ENCODE measurements at regions not wholly inside any gene's neighbourhood (a gene's known extent, or its start where the extent isn't known, plus 50 kb on each side); places are given as distances from the start of the nearest gene placed in this dataset.

DNA sequence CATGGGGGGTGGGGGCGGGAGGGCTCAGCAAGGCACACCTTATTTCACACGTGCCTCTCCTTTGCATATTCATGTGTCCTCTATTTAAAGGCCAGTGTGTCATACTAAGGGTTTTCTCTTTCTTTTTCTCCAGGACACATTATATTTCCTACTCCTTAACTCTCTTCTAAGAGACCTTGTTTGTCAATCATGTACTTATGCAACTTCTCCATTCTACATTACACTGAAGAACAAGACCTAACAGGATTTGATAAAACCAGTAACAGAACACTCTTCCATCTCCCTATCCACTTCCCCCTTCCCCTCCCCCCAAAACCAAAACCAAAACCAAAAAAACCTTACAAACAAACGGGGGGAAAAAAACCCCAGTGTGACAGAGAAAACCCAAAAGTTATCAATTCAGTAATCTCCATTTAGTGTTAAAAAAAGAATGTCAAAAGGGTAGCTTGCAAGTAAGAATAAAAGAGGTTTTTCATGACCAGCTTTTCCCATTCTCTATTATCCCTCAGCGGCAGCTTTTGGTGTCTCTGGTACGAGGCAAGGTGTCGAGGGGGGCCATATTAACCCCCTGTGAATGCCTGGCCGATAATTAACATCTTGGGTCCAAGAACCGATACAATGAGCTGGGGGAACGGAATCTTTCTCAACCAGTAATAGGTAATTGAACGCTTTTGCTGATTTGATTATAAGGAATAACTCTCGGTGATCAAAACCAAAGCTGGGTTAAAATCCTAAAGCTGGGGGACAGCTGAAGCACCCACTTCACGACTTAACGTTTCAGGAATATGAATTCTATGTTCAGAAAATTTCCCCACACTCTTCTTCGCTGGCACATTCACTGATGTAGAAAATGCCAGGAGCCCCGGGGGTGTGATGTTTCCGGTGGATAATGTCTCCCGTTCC is 191.0 kb upstream of the TCF4 start:
- DNase-seq (ENCODE audit: low spot score): peak; percentile 31

DNA sequence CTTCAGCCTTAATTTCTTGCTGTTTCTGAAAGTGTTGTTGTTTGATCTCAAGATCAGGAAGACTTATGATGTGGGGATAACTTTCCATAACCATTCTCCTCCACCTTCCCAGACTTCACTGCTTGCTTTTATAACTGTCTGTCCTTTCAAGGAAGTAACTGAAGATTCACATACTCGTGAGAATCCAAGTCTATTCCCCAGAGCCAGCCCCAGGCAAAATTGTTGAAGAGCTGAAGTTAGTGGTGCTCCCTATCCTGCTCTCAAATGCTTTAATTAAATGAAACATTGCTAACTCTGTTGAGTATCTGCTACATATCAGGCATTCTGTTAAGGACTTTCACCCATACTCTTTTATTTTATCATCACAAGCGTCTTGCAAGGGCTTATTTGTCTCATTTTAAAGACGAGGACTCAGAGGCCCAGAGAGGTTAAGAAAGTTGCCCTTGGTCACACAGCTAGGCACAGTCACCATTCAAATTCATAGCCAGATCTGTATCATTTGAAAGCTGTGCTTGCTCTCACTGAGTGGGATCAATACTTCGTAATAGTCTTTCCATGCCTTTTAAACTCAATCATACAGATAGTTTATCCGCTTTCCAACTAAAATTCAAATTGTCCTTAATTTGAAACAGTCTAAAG is 189.8 kb upstream of the TCF4 start:
- no peak for DNase-seq (ENCODE audit: low spot score)

DNA sequence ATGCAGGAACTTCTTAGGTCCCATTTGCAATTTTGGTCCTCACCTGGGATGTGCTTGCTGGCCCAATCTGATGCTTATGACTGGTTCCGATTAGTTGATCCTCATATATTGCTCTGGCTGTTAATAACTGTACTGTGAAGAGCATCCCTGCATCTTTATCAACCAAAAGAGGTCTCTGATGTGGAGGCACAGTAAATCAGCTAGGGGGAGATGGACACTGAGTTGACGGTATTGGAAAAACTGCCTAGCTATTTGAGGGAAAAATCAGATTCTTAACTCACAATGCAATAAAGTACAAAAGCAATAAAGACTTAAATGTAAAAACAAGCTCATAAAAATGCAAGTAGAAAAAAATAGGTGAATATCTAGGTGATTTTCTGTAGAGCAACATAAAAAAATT is 188.0 kb upstream of the TCF4 start:
- DNase-seq (ENCODE audit: low spot score): no peak

DNA sequence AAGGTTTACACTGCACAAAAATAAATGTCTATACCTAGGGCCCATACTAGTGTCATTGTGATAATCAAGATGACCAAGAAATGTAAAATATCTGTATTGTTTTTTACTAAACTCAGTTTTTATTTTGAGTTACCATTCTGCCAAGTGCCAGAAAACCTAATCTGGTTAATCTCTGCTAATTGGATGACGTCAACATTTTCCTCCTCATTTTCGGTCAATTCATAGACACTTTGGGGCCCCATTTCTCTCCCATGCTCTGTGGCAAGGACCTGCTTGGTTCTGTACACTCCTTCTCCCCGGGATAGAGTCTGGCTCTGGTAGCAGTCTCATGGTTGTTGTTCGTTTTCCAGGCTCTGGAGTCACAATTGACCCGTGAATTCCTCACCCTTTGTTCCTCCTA is 186.5 kb upstream of the TCF4 start:
- DNase-seq (ENCODE audit: low spot score): no peak

DNA sequence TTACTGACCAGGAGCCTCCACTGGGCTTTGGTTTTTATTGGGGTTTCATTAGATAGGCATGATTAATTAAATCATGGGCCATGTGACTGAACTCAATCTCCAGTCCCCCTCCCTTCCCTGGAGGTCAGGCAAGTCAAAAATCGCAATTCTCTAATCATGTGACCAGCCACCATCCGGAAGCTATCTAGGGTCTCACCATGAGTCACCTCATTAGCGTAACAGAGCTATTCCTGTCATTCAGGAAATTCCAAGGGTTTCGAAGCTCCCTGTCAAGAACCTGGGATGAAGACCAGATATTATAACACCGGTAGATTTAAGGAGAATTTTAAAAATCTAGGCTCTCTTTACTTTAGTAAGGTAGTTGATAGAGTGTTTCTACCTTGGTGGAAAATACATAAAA is 180.3 kb upstream of the TCF4 start:
- DNase-seq (ENCODE audit: low spot score): no peak

DNA sequence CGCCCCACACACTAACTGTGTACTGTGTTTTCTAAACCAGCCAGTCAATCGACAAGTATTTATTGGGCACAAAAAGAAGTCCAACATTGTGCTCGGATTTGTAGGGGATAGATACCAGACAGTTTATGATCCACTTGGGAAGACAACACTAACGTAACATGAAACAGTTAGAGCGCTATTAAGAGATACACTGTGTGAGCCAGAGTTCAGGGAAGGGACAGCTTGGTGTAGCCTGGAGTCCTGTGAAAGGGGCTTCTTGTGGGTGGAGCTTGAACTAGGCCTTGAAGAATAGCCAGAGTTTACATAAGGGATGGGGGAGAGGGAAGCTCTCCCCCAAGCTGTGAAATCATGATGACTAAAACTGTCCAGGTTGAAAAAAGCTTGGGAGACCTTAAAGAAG is 176.4 kb upstream of the TCF4 start:
- DNase-seq (ENCODE audit: low spot score): no peak

DNA sequence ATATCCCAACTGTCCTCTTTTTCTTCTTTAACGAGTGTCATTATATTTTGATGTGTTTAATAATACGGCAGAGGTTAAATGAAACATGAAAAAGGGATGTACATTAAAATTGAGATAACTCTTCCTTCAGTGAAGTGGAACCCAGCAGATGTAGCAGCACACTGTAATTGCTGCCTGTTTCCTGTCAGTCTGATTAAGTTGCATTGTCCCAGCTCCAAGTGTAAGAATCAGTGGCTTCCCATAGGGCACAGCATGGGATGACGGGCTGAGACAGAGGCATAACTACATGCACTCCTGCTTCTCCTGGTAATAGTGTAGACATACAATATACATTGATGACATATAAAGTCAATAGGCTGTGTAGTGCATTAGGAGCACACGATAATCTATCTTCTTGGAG is 175.8 kb upstream of the TCF4 start:
- DNase-seq (ENCODE audit: low spot score): no peak

DNA sequence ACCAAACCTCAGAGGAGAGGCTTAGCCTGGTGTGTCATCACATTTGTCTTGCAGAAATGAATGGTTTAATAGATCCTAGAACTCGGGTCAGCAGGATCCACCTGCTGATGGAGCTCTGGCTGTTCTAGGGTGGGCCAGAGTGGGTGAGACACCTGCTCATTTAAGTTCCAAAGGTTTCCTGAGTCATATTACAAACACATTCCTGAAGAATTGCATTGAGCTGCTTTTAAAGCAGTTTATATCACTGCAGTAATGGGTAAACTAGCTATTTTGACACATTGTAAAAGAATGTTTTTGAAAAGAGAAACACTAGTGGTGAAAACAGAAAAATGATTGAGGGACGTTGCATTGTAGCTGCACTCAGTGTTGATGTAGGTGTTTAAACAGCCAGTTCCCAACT is 175.3 kb upstream of the TCF4 start:
- peak; percentile 21 for DNase-seq (ENCODE audit: low spot score)

DNA sequence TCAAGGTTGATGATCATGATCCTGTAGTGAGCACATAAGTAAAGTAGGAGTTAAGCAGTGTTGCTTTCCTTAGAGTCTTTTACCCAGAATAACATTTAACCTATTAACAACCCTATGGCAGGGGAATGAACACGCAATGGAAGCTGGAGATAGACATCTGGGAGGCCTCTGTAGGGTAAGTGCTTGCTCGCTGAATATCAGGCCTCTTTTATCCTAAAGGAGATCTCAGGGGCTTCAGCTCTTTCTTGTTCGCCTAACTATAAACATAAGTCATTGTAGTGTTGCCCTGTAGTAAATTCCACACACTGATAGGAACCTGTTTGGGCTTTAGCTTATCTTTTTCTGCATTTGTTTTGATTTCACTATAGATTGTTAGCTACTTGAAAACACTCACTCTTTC is 174.4 kb upstream of the TCF4 start:
- DNase-seq (ENCODE audit: low spot score): no peak

DNA sequence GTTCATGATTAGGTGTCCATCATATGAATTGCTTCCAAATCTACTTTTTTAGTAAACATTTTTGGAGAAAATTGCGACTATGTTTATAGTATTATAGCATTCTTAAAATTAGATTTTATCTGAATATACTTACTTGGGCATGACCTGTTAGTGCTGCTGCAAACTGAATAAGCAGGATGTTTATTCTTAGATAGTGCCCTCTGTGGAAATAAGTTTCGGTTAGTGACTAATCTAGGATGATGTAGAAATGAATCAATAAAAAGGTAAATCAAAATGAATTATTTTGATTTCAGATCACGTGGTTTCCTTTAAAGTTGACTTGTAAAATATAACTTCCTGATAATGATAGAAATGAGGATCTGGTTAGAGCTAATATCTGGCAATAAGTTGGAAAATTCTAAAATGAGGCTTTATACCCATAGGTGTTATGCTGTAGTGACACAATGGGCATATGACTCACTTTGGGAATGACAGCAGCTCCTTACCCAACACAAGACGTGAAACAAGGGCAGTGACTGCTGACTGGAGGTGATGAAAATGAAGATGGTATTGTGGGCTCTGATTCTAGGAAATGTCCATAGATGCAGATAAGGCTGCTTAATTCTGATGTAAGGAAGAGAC is 165.8 kb upstream of the TCF4 start:
- no peak for DNase-seq (ENCODE audit: low spot score)

DNA sequence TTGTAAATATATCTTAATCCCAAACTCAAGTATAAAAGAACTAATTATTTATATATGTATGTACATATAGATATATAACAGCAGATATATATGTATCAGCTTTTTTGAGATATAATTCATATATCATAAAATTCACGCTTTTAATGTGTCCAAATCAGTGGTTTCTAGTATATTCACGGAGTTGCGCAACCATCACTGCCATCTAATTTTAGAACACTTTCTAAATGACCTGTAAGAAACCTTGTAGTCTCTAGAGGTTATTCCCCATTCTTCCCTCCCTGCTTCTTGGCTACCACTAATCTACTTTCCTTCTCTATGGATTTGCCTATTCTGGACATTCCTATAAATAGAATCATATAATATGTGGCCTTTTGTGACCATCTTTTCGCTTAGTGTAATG is 163.5 kb upstream of the TCF4 start:
- no peak for DNase-seq (ENCODE audit: low spot score)

DNA sequence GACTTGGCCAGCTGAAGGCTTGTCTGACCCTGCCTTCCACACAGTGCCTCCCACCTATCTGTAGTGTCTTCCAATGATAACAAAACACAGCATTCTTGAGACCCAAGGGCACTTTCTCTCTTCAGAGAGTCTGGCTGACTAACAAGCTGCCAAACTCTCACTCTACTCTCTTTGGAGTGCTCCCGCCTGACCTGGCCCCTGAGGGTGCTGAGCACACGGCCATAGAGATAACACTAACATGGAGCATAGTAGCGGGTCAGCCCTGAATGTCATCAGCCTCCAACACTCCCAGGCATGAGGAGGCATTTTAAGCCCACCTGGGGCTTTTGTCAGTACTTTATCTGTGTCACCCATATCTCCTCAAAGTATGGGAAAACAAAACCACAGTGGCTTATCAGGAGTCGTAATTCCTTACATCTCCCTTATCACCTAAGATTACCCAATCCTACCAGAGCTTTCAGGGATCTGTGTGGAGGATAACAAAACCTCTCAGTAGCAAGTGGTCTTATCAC is 160.3 kb upstream of the TCF4 start:
- DNase-seq (ENCODE audit: low spot score): no peak

DNA sequence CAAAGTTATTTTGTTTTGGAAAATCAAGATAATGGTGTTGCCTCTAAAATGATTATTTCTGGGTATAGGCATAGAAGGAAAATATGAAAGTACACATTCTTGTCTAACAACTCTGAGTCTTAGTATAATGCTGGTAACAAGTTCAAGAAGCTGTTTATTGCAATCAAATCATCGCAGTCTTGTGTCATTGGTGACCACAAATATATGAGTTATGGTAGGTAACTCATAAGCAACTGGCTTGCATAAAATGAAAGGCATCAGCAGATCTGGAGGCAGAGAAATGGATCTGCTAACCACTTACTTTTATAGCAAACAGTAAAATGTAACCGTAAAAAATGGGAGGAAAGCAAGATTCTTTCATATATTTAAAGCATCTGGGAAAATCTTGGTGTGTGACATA is 156.2 kb upstream of the TCF4 start:
- no peak for DNase-seq (ENCODE audit: low spot score)

DNA sequence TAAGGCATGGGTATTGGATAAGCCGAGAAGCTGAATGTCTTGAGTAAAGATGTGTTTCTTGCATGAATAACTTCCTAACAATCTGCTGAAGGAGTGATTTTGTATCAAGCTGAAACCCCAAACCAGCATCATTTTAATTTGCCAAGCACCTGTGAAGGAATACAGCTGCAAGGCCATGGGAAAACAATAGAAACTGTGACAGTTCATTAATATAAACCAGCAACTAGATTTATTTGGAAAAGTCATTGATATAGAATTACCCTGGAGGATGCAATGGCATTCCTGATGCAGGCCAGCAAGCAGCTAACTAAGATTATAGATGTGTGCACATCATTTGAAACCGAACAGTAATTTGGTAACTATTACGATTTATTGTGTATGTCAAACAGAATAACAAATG is 155.7 kb upstream of the TCF4 start:
- DNase-seq (ENCODE audit: low spot score): no peak

DNA sequence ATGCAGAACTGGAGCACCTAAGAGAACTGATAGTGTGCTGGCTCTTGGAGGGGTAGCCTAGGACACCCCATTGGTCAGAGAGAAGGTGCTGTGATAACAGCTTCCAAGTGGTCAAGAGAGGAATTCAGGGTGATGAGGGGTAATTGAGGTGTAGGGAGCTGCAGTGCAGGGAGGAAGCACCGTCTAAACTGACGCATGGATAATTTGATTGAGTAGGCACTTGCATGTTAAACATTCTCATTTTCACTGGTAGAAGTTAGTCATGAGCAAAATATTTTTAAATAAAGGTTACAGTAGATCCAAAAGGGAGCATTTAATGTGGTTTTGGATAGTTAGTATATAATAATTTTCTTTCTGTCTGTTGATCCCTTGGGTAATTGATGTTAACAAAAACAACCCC is 155.1 kb upstream of the TCF4 start:
- no peak for DNase-seq (ENCODE audit: low spot score)

DNA sequence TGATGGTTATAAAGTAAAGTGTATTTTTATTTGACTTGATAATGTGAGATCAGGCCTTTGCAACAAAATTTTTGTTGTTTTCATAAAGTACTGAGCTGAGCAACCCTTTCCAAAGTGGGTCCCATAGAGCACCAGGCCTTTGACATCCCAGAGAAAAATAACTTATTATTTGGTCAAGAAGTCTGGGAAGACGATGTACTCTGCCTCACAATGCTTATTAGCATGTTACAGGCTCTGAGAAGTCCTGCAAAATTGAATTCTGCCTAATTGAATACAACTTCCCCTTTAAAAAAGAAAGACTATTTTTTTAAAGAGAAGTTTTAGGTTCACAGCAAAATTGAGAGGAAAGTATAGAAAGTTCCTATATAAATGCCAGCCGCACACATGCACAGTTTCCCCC is 151.5 kb upstream of the TCF4 start:
- no peak for DNase-seq (ENCODE audit: low spot score)

DNA sequence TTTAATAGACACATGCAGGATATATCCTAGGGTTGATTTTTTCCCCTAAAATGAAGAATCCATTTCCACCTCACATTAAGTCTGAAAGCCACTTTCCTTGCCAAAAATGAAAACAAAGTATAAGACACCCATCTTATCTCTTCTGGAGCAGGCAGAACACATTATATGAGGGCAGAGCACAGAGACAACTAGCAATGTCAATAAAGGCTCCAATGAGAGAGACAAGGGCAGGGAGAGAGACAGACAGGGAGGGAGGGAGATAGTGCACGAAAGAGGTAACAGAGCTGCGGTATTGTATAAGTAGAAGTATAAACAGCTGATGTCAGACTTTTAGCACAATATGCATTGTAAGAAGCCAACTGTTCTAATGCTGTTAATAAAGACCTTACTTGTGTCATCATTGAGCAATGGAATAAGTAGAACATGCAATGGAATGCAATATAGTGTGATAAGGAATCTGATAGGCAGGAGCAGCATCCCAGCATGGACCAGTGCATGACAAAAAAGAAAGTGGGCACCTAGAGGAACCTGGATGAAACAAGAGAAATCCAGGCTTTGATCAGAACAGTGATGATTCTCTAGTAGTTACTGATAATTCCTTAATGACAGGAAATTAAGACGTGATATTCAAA is 150.6 kb upstream of the TCF4 start:
- no peak for DNase-seq (ENCODE audit: low spot score)

DNA sequence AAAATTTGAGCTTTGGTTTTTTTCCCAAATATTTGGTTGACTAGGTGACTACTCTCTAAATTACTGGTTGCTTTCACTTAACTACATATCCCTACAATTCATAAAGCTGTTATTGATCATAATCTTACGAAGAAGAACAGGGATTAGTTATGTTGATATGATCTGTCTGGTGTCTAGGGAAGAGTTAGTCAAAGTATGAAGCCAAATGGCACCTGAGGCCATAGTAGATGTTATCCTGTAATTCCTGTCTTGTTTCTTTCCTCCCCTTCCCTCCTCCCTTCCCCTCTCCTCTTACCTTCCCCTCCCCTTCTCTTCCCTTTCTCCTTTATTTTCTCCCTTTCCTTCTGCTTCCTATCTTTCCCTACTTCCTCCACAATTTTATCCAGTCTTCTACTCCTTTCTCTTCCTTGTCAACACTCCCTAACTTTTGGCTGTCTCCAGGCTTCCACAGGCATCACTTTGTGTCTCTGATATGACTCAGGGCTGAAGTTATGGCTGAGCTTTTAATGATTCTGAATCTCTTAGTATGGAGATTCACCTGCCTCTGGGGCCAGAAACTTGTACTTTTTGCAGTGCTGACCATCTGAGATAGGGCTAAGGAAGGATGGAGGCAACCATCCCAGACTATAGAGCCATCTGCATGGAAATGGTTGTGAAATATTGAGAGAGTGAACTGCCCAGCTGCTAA is 149.9 kb upstream of the TCF4 start:
- DNase-seq (ENCODE audit: low spot score): no peak

DNA sequence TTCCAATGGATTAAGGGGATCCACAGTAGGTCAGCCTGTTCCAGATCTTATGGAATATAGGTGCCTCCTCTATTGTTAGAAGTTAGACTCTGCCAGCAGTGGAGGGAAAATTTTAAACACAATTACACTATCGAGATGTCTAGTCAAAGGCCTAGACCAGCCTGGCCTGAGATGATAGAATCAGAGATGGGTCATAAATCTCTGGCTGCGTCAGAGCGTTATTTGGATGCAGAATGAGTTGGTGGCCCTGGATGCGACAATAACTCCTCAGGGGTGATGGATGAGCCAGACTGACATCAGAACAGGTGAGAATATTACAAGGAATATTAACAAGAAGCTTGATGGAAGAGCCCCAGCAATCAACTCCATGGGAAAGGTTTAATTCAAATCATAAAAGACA is 149.3 kb upstream of the TCF4 start:
- DNase-seq (ENCODE audit: low spot score): no peak

DNA sequence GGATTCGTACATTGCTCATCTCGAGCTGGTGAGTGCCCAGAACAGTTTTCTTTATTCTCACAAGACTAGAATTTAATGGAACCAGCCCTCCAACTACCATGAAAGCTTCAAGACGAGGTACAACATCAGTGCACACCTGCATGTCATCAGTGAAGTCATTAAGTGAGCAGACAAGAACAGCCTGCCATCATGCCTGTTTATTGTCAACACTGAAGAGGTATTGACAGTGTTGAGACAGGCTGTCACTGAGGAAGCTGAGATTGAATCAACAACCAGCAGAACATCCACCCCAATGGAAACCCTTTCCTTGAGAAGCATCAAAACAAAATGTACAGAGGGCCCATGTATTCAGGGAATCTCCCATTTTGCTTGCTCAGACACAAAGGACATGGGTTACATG is 148.0 kb upstream of the TCF4 start:
- DNase-seq (ENCODE audit: low spot score): no peak

DNA sequence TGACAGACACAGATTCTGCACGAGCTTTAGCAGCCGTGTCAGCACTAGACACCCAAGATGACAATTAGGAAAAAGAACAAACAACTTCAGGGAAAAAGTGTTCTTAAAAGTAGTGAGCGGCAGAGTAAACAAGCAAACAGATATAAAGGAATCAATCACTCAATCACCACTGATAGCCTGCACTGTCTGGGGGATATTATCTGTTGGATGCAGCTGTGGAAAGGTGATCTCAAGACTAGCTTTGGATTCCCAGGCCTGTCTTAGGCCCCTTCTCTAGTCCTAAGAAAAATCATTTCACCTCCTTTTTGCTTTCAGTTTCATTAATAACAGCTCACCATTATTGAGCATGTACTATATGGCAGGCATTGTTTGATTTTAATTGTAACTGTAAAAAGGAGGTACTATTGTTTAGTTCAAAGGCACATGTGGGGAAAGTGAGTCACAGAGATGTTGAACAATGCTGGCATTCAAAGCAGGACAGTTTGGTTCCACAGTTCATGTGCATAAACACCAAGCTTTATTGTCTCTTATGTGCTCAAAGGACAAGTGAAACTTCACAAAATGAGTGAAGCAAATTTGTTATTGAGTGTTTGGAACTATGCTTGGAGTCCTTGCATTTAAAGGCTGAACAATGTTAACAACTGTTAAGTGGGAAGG is 147.3 kb upstream of the TCF4 start:
- DNase-seq (ENCODE audit: low spot score): no peak

Data from hepatic stellate cell (primary cell).